Calu3 (cell line): ENCODE measurements at regions not wholly inside any gene's neighbourhood (a gene's known extent, or its start where the extent isn't known, plus 50 kb on each side); places are given as distances from the start of the nearest gene placed in this dataset.

Experiments used
- BruUV-seq: library from RNA; stranded (reverse); fragments of 400-500 nt; replicated peaks from 2 replicates; lab custom pipeline; 2021; lab: Mats Ljungman, UMichigan
- CTCF ChIA-PET: fragments of 300-600 bp; sonication (Branson Sonifier 250); formaldehyde crosslinking; loops from one replicate; lab custom pipeline; 2022; ENCODE audit warnings: antibody characterized with exemption; lab: Charles Lee
- DNase-seq: peaks from one replicate; pipeline ENCODE4 v3.0.0; 2022
- H3K27ac Mint-ChIP-seq: one replicate; pipeline ENCODE4 v1.8.0; 2022; ENCODE audit warnings: mixed read lengths; ENCODE audit not compliant: unreplicated experiment
- H3K27me3 Mint-ChIP-seq: one replicate; pipeline ENCODE4 v1.8.0; 2022; ENCODE audit warnings: mixed read lengths; ENCODE audit not compliant: unreplicated experiment
- H3K36me3 Mint-ChIP-seq: one replicate; pipeline ENCODE4 v1.8.0; 2022; ENCODE audit warnings: mild to moderate bottlenecking, moderate library complexity, mixed read lengths; ENCODE audit not compliant: insufficient read depth, unreplicated experiment
- H3K4me1 Mint-ChIP-seq: one replicate; pipeline ENCODE4 v1.8.0; 2022; ENCODE audit warnings: mild to moderate bottlenecking, low read depth, mixed read lengths; ENCODE audit not compliant: unreplicated experiment
- H3K4me3 Mint-ChIP-seq: one replicate; pipeline ENCODE4 v1.8.0; 2022; ENCODE audit warnings: mild to moderate bottlenecking, low read depth, moderate library complexity, mixed read lengths; ENCODE audit not compliant: unreplicated experiment
- H3K9me3 Mint-ChIP-seq: one replicate; pipeline ENCODE4 v1.8.0; 2022; ENCODE audit warnings: low read depth, mixed read lengths; ENCODE audit not compliant: unreplicated experiment
- intact Hi-C: fragments of 100-400 bp; cut with micrococcal nuclease; formaldehyde crosslinking; loops from one replicate; pipeline ENCODE4 v1.10.0; 2022; ENCODE audit not compliant: unreplicated experiment
- TF ChIP-seq, protein P1 (sequence below): fragments of 200-600 bp; IDR thresholded peaks from one replicate; pipeline ENCODE4 v1.8.0; 2022; ENCODE audit warnings: antibody characterized with exemption; ENCODE audit not compliant: unreplicated experiment

DNA sequence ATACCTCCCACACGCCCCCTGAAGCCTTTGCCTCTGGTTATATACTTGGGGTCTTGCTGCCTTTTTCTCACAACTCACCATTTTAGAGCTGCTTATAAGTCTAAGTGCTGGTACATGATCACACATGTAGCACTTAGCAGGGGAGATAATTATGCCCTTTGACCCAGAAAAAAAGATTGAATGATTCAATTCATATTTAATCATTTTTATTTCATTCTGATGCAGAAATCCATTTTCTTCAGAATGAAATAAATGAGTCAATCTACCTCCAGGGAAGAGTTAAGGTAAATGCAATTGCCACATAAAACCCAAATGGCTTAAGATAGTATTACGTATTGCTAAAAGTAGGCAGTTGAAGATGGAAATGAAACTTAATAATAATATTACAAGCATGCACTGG, 414.6 kb upstream of the PRICKLE1 start:
- intact Hi-C loops: no loop called here
- H3K9me3 Mint-ChIP-seq: peaks cover 3% of the 10 kb centered on the region
- no peaks in the 10 kb centered on the region for H3K36me3 Mint-ChIP-seq
- DNase-seq: no peak
- peaks cover 14% of the 10 kb centered on the region for H3K4me1 Mint-ChIP-seq
- H3K4me3 Mint-ChIP-seq: no peak overlapping the region
- CTCF ChIA-PET: no interaction called here
- H3K27me3 Mint-ChIP-seq: no peaks in the 10 kb centered on the region
- no TSS peak for BruUV-seq
- H3K27ac Mint-ChIP-seq: no peak overlapping the region
- TF ChIP-seq, protein P1, sequence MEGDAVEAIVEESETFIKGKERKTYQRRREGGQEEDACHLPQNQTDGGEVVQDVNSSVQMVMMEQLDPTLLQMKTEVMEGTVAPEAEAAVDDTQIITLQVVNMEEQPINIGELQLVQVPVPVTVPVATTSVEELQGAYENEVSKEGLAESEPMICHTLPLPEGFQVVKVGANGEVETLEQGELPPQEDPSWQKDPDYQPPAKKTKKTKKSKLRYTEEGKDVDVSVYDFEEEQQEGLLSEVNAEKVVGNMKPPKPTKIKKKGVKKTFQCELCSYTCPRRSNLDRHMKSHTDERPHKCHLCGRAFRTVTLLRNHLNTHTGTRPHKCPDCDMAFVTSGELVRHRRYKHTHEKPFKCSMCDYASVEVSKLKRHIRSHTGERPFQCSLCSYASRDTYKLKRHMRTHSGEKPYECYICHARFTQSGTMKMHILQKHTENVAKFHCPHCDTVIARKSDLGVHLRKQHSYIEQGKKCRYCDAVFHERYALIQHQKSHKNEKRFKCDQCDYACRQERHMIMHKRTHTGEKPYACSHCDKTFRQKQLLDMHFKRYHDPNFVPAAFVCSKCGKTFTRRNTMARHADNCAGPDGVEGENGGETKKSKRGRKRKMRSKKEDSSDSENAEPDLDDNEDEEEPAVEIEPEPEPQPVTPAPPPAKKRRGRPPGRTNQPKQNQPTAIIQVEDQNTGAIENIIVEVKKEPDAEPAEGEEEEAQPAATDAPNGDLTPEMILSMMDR: no peak

DNA sequence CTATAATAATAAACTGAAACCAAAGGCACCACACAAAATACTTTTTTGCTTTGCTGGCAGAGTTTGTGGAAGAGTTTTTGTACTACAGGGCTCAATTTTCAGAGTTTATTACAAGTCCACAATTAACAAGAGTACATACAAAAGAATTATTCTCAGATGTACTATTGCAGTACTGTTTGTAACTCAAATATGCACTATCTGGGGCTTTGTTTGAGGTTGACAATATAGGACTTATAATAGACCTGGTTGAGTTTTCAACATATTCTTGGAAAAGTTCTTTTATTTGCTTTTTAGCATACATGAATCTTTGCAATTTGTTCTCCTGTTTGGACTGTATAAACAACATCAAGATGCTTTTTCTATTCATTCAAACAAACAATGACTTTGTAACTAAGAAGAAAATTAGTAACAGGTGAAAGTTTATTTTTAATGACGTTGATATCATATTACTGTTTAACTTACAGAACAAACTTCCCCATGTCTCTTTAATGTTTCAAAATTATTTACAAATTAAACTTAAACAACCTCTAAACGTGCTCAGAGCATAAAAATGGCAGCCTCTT, 407.4 kb upstream of the PRICKLE1 start:
- Mint-ChIP-seq H3K9me3 (peaks cover 6% of the 10 kb centered on the region), H3K4me1 (no peaks in the 10 kb centered on the region), H3K27ac (no peak overlapping the region), H3K36me3 (no peaks in the 10 kb centered on the region), H3K4me3 (no peak overlapping the region), H3K27me3 (no peaks in the 10 kb centered on the region)
- no TSS peak for BruUV-seq
- CTCF ChIA-PET: interaction anchor here (0.7 kb wide), 1 partner anchor 32 kb away, joined by 3 read pairs; no protein-coding TSS in a partner anchor
- intact Hi-C loops: no loop called here
- TF ChIP-seq, protein P1: no peak
- DNase-seq: no peak

DNA sequence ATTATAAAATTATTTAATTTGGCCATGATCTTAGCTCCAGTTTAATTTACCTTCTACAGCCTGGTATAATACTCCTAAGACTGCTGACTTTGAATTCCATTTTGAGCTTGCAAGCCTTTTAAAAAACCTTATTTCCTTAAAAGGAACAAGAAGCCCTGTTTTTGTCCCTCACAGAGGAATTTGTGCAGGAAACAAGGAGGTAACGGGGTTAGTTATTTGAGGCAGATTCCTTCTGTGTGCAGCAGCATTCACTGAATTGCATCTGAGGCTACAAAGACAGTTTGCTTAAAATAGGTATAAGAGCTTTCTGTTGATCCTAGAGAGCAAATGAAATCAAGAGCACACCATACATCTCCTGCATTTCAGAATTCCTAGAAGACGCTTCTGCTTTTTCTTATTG, 403.3 kb upstream of the PRICKLE1 start:
- intact Hi-C loops: no loop called here
- no peak for DNase-seq
- Mint-ChIP-seq H3K27ac (no peak overlapping the region), H3K4me1 (no peaks in the 10 kb centered on the region), H3K9me3 (peaks cover 6% of the 10 kb centered on the region), H3K36me3 (no peaks in the 10 kb centered on the region), H3K27me3 (no peaks in the 10 kb centered on the region), H3K4me3 (no peak overlapping the region)
- TF ChIP-seq, protein P1: no peak
- CTCF ChIA-PET: interaction anchor here (0.7 kb wide), 1 partner anchor 136 kb away, joined by 4 read pairs; no protein-coding TSS in a partner anchor
- BruUV-seq: no TSS peak

GRCh38 chr12:42990387-42990786, 400.8 kb upstream of the PRICKLE1 start:
- Mint-ChIP-seq H3K27ac (no peak overlapping the region), H3K9me3 (peaks cover 6% of the 10 kb centered on the region), H3K4me1 (no peaks in the 10 kb centered on the region), H3K36me3 (no peaks in the 10 kb centered on the region), H3K27me3 (no peaks in the 10 kb centered on the region), H3K4me3 (no peak overlapping the region)
- CTCF ChIA-PET: no interaction called here
- intact Hi-C loops: no loop called here
- BruUV-seq: no TSS peak
- no peak for DNase-seq
- TF ChIP-seq, protein P1: no peak
